ENCODE measurements at regions not wholly inside any gene's neighbourhood (a gene's known extent, or its start where the extent isn't known, plus 50 kb on each side); places are given as distances from the start of the nearest gene placed in this dataset.
A peak's percentile ranks its signal among the peaks of the same experiment; 100 is the strongest.
"Not testable (repeated sequence)": the region's sequence is repeated elsewhere in the genome, so short reads cannot be mapped to it uniquely, and the experiment has no call there.

DNA sequence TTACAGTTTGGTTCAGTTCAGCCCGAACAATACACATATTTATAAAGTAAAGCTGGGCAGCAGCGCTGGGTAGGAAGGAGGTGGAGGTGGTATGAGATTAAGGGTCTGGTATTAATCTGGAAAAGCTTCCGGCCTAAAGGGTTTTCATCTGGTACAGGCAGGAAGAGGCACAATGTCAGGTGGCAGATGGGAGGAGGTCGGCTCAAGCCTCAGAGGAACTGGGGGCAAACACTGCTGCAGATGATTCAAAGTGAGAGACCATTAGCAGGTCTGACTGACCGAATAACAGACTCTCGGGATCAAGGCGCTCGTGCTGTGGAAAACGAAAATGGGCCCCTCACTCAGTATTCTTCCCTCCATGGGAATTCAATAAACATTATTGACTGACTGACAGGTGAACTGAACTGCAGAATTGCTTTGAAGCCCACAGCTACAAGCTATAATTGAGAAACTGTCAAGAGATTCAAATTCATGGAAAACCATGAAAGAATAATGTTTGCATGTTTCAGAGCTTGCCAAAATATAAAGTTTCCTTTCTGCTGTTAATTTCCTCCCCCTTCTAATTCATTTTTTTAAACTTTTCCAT, 75.3 kb downstream of the TMEM167A start:
- DNase-seq (ENCODE audit: low spot score), result no peak

GRCh38 chr5:83000922-83001321, 76.3 kb downstream of the TMEM167A start:
- no peak for DNase-seq (ENCODE audit: low spot score)

DNA sequence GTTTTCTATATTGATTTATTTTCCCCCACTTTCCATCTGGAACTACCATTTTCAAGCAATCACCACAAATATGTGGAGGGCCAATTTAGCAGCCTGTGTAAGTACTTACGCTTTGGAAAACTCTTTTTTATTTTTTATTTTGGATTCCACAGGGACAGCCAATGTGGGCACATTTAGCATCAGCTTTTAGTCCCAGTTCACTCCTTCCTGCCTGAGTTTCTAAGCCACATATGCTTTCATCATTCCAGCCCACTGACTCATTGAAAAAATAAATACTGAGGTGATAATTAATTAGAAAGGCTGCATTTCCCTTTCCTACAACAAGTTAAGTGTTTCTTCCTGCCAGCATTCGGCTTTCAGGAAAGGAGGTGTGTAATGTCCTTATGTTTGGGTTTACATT, 76.8 kb downstream of the TMEM167A start:
- DNase-seq (ENCODE audit: low spot score), result no peak

DNA sequence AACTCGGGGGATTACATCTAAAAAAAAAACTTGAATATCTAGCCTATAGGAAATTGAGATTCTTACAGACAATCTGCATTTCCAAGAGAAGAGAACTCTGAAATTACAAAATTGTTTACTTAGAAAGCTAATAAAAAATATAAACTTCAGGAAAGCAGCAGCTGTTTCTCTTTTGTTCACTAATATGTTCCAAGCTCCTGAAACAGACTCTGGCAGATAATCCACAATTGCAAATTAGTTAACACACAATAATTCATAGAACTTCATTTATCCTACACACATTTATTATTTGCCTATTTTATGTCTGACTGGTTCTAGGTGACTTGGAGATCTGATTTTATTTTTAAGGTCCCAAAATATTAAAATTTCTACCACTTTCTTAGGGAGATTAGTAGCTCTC, 83.8 kb downstream of the TMEM167A start:
- DNase-seq (ENCODE audit: low spot score), result no peak

DNA sequence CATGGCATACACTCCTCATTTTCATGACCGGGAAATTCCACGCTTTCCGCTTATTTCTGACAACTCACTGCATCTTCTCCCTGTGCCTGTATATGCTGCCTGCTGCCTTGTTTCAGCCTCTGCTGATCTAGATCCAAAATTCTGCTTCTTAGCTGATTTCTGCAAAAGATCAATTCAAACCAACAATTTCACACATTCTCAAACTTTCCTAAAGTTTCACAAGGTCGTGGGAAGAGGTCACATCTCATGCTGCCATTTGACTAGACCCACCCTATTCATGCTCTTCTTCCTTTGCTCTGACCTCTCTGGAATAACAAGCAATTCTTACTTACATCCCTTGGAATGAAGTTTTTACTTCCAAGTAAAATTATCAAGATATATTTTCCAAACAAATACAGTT, 84.5 kb downstream of the TMEM167A start:
- no peak for DNase-seq (ENCODE audit: low spot score)

- DNase-seq (ENCODE audit: low spot score), result peak; percentile 42
Observed at GRCh38 chr5:82991678-82992323, 85.4 kb downstream of the TMEM167A start.

- DNase-seq (ENCODE audit: low spot score), result no peak
Observed at GRCh38 chr5:82991059-82991458, 86.1 kb downstream of the TMEM167A start.

DNA sequence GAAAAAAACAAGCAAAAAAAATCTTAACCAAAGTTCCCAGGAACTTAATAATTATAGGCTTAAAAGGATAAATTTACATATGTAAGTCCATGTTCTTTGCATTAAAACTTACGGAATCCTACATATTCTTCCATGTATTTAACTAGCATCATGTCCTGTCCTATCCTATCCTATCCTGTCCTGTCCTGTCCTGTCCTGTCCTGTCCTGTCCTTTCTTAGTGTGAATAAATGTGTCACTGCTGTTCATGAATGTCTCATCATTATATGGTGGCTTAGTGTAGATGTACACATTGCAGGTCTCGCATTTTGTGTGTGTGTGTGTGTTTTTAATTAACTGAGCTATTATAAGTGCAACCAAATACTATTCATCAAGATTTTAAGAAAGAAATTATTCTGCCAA, 90.0 kb downstream of the TMEM167A start:
- DNase-seq (ENCODE audit: low spot score), result no peak

DNA sequence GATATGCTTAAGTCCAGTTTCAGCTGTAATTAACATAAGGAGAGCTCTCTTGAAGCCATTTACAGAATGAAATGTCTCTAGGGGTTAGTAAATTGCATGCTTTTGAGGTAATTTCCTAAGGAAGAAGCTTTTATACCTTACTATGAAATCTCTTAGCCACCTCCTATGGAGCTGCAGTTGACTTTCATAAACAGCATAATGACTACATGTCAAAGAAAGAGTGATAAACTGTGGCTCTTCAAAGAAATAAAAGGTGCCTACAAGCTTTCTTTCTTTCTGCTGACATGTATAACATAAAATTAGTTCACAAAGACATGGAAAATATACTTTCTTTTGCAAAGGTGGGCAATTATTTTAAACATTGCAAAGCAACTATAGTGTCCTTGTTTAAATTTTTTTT, 90.8 kb downstream of the TMEM167A start:
- DNase-seq (ENCODE audit: low spot score), result no peak

DNA sequence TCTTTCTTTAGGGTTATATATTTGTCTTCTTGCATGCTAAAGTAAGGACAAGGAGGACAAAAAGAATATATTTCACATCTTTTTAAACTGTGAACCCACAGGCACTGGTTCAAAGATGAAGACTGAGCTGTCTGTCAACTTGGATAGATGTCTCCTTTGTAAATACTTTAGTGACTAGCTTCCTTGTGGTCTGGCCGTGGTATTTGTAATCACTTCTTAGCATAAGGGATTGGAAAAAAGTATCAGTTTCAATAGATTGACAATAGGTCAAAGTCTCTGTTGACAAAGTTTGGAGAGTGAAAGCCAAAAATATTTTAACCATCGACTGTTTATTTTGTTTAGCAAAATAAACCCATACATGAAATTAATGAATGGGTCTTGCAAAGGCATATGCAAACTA, 91.4 kb downstream of the TMEM167A start:
- no peak for DNase-seq (ENCODE audit: low spot score)

DNA sequence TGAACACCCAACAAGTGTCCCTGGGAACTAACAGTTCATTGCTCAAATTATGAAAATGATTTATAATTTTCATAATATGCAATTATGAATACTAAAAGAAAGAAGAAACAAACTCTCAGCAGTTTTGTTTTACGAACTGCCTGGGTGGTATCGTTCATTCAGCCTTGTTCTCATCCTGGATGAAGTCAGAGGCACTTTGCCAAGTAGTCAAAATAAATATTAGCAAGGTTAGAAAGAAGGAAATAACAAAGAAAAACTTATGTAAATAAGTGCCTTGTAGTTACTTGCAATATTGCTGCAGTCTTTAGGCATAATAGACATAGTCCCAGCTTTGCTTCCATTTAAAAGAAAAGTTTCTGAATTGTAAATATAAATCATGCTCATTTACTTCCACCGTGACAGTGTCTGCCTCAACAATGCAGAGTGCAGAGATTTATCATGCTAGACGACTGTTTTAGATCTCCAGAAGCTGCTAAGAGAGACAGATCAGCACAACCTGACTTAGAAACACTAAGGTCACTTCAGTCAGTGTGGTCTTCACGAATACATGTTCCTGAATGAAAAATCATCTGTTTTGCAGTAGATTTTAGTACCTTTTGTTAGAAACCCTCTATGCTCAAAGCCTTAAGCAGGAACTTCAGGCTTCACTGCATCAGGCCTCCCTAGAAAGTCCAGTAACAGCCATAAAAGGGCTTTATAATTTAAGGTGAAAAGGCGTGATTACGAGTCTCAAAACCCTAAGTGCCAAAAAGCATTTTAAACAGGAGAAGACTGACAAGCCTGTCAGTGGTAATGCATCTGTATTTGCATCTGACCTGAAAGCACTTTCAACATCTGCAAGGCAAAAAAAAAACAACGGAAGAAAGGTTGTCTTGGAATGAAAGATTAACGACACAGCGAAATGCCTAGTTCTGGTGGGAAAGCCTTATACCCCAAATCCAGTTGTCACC, 92.1 kb downstream of the TMEM167A start:
- DNase-seq (ENCODE audit: low spot score), result no peak

DNA sequence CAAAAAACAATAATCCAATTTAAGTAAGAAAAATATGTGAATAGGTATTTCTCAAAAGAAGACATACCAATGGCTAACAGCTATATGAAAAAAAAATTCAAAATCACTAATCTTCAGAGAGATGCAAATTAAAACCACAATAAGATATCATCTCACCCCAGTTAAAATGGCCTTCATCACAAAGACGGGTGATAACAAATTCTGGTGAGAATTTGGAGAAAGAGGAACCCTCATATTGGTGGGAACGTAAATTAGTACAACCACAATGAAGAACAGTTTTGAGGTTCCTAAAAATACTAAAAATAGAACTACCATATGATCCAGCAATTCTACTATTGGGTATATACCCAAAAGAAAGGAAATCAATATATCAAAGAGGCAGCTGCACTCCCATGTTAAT, 94.3 kb downstream of the TMEM167A start:
- no peak for DNase-seq (ENCODE audit: low spot score)

DNA sequence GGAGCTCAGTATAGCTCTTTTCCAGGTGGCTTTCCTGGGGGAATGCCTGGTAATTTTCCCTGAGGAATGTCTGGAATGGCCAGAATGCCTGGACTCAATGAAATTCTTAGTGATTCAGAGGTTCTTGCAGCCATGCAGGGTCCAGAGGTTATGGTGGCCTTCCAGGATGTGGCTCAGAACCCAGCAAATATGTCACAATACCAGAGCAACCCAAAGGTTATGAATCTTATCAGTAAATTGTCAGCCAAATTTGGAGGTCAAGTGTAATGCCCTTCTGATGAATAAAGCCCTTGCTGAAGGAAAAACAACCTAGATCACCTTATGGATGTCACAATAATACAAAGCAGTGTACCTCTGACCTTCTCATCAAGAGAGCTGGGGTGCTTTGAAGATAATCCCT, 100.3 kb downstream of the TMEM167A start:
- not testable (repeated sequence) for DNase-seq (ENCODE audit: low spot score)

GRCh38 chr5:82975812-82976211, 101.4 kb downstream of the TMEM167A start:
- DNase-seq (ENCODE audit: low spot score), result peak; percentile 43

DNA sequence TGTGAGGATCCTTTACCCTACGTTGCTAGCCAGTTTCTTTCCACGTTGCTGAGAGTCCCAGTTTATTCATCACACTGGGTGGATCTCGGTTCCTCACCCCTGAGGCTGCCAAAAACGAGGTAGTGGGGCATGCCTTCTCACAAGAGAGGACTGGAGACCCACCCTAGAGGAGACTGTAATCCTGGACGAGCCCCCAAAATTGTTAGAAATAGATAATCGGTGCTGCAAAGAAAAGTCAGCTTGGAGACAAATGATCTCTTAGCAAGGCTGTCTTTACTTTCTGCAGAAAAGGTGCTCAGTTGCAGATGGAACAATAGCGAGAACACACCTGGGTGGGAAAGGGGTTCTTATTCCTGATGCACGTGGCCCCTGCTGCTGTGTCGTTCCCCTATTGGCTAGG, 101.8 kb downstream of the TMEM167A start:
- DNase-seq (ENCODE audit: low spot score), result no peak

DNA sequence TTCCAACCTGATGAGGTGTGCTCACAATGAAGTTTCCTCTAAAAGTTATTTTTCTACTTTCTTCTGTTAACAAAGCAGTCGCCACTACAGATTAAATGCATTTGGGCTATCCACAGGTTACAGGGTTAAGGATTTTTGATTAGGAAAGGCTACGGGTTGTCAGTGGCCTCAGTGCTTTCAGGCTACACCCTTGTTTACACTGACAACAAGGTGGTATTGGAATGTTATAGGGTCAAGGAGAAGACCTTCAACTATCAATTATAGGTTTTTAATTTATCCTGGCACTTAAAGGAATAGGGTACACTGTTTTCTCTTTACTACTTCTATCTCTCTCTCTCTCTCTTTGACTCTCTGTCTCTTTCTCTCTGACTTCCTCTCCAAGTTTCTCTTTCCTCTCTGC, 102.8 kb downstream of the TMEM167A start:
- DNase-seq (ENCODE audit: low spot score), result not testable (repeated sequence)

DNA sequence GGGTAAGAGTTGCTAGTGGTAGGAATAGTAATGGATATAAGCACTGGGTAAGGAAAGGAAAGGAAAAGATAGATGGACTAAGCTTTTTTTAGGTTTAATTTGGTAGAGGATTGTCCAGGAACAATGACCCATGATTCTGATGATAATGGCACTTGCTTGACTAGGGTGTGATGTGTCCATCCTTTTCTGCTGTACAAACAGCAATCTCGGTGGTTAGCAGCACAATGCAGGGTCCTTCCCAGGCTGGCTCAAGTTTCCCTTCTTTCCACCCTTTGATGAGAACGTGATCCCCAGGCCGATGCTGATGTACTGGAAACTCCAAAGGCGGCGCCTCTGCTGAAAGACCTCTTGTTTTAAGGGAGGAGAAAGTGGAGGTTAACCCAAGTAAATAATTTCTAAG, 105.3 kb downstream of the TMEM167A start:
- DNase-seq (ENCODE audit: low spot score), result no peak

- DNase-seq (ENCODE audit: low spot score), result not testable (repeated sequence)
Observed at GRCh38 chr5:82971034-82971806, 106.0 kb downstream of the TMEM167A start.

GRCh38 chr5:82969221-82969976, 107.8 kb downstream of the TMEM167A start:
- peak; percentile 48 for DNase-seq (ENCODE audit: low spot score)

GRCh38 chr5:82967072-82967471, 110.1 kb downstream of the TMEM167A start:
- DNase-seq (ENCODE audit: low spot score), result no peak

DNA sequence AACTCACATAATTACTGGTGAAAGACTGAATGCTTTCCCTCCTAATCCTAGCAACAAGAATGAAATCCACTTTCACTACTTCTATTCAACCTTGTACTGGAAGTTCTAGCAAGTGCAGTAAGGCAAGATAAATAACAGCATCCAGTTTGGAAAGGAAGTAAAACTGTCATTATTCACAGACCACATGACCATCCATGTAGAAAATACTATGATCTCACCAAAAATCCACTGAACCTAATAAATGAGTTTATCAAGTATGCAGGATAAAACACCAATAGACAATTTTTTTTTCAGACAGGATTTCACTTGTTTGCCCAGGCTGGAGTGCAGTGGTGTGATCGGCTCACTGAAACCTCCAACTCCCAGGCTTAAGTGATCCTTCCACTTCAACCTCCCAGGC, 117.7 kb downstream of the TMEM167A start:
- DNase-seq (ENCODE audit: low spot score), result no peak

DNA sequence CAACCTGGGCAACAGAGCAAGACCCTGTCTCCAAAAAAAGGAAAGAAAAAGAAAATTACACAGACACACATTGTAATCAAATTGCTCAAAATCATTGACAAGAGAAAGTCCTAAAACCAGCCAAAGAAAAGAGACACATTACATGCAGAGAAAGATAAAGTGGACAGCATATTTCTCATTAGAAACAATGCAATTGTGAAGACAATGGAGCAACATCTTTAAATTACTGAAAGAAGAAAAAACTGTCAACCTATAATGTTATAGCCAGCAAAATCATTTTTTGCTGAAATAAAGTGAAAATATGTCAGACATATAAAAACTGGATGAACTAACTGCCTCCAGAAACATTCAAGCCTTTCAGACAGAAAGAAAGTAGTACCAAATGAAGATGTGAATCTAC, 120.6 kb downstream of the TMEM167A start:
- no peak for DNase-seq (ENCODE audit: low spot score)

Data from LoVo (cell line).